ENCODE measurements at regions not wholly inside any gene's neighbourhood (a gene's known extent, or its start where the extent isn't known, plus 50 kb on each side); places are given as distances from the start of the nearest gene placed in this dataset.

GRCh38 chr10:2592360-2593160, 474.8 kb upstream of the PFKP start:
- TF ChIP-seq CTCF (IDR thresholded peaks at IDR 0.05) (no peak), FOXP1 (CRISPR knock-in tag; IDR thresholded peaks at IDR 0.05; ENCODE audit: borderline replicate concordance) (no peak), IRF2 (CRISPR knock-in tag; IDR thresholded peaks at IDR 0.05; ENCODE audit: borderline replicate concordance, low read depth) (no peak), ZNF232 (CRISPR knock-in tag; IDR thresholded peaks at IDR 0.05) (no peak), SP1 (CRISPR knock-in tag; conservative IDR thresholded peaks at IDR 0.05) (no peak)
